ENCODE measurements at regions not wholly inside any gene's neighbourhood (a gene's known extent, or its start where the extent isn't known, plus 50 kb on each side); places are given as distances from the start of the nearest gene placed in this dataset.

DNA sequence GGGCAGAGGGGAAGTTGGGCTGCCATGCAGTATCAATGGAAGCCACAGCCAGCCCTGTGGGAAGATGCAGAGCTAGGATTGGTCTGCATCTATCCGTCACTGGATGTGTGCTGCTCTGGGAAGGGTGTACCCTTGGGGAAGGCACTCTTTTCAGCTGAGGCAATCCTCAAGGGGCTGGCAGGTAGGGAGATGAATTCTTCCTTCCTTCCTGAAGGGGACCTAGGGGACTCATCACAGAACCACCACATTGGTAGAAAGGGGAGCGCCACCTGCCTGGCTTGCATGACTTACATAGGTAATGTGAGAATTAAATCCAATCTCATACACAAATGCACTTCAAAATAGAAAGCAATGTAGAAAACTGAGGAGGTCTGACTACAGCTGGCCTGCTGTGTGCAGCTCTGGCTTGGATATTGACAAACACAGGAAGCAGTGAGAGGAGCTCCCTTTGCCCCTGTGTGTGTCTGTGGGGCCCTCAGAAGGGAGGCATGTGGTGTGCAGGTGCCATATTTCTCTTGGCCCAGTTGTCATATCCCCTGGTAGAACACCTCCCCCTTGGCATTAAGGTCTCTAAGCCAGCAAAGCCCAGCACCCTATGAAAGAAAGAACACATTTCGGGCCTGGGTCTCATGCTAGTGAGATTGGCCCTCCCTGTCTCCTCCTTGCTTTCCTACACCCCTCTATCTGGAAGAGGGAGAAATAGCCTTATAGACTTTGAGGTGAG, 260.3 kb upstream of the MOCS1 start:
- TF ChIP-seq, protein P1, sequence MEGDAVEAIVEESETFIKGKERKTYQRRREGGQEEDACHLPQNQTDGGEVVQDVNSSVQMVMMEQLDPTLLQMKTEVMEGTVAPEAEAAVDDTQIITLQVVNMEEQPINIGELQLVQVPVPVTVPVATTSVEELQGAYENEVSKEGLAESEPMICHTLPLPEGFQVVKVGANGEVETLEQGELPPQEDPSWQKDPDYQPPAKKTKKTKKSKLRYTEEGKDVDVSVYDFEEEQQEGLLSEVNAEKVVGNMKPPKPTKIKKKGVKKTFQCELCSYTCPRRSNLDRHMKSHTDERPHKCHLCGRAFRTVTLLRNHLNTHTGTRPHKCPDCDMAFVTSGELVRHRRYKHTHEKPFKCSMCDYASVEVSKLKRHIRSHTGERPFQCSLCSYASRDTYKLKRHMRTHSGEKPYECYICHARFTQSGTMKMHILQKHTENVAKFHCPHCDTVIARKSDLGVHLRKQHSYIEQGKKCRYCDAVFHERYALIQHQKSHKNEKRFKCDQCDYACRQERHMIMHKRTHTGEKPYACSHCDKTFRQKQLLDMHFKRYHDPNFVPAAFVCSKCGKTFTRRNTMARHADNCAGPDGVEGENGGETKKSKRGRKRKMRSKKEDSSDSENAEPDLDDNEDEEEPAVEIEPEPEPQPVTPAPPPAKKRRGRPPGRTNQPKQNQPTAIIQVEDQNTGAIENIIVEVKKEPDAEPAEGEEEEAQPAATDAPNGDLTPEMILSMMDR (IDR thresholded peaks at IDR 0.05; ENCODE audit: control extremely low read depth, extremely low read depth): no peak
- Histone ChIP-seq H3K9me3 (ENCODE audit: control insufficient read depth in 4 of 4, insufficient read depth in 3 of 4, low read length in 3 of 4) (no peaks in the 10 kb centered on the region), H3K4me3 (no peak overlapping the region), H3K27me3 (ENCODE audit: control insufficient read depth in 3 of 3, insufficient read depth in 3 of 3, low read length in 2 of 3) (no peaks in the 10 kb centered on the region), H3K27ac (ENCODE audit: low read depth in 1 of 2, low read length in 1 of 2) (no peak overlapping the region), H3K4me1 (ENCODE audit: control insufficient read depth in 5 of 5, insufficient read depth in 5 of 5, low read length in 5 of 5) (no peaks in the 10 kb centered on the region), H3K36me3 (ENCODE audit: control insufficient read depth in 4 of 4, insufficient read depth in 4 of 4, low read length in 4 of 4) (no peaks in the 10 kb centered on the region), H3K9ac (ENCODE audit: insufficient read depth in 1 of 2, low read length in 2 of 2) (no peak overlapping the region)
- ATAC-seq (ENCODE audit: insufficient read depth, low FRiP score) (no peak), DNase-seq (no peak)
- WGBS, 2 donors: 91 to 96% methylated on average over 3 of the region's 3 CpGs

DNA sequence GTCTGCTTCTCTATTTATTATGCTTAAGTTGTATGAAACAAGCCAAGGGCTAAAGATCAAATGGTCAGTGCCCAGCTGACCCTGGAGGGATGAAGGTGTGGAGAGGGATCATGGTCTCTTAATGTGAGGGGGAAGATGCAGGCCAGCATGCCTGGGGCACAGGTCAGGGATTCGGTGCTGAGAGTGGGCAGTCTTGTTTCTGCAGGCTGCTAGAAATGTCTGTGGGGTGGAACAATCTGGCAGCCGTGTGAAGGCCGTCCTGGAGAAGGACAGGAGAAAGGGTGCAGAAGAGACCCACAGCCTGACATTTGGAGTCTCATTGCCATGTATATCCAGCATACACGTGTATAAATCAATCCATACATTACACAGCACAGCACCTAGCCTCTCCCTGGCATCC, 258.3 kb upstream of the MOCS1 start:
- ATAC-seq (ENCODE audit: insufficient read depth, low FRiP score): no peak
- 77 to 82% methylated on average over 4 of the region's 4 CpGs for WGBS, 2 donors
- TF ChIP-seq, protein P1 (IDR thresholded peaks at IDR 0.05; ENCODE audit: control extremely low read depth, extremely low read depth): no peak

DNA sequence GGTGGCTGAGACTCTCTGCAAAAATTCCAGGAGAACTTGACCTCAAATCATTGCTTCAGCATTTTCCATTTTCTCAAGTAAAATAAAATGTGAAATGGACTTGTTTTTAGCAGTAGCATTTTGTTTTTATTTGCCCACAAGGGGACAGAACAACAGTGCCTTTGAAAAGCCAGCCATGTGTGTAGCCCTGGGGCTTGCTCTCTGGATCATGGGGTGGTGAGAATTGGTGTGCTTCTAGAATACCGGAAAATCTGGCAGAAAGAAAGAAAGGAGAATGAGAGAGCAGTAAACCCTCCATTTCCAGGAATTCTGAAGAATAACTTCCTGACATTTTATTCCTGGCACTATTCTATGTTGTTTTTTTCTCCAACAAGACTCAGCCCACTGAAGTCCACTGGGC, 254.7 kb upstream of the MOCS1 start:
- 58 to 77% methylated on average over 1 of the region's 1 CpG for WGBS, 2 donors
- Histone ChIP-seq H3K27ac (ENCODE audit: low read depth in 1 of 2, low read length in 1 of 2) (no peak overlapping the region), H3K9me3 (ENCODE audit: control insufficient read depth in 4 of 4, insufficient read depth in 3 of 4, low read length in 3 of 4) (peaks cover 0 to 3% (median 3%) of the 10 kb centered on the region in 4 donors), H3K9ac (ENCODE audit: insufficient read depth in 1 of 2, low read length in 2 of 2) (no peak overlapping the region), H3K27me3 (ENCODE audit: control insufficient read depth in 3 of 3, insufficient read depth in 3 of 3, low read length in 2 of 3) (no peaks in the 10 kb centered on the region), H3K36me3 (ENCODE audit: control insufficient read depth in 4 of 4, insufficient read depth in 4 of 4, low read length in 4 of 4) (no peaks in the 10 kb centered on the region), H3K4me3 (no peak overlapping the region), H3K4me1 (ENCODE audit: control insufficient read depth in 5 of 5, insufficient read depth in 5 of 5, low read length in 5 of 5) (no peaks in the 10 kb centered on the region)
- TF ChIP-seq, protein P1 (IDR thresholded peaks at IDR 0.05; ENCODE audit: control extremely low read depth, extremely low read depth): no peak
- no peak for DNase-seq
- ATAC-seq (ENCODE audit: insufficient read depth, low FRiP score): no peak

More for the DNA sequence above, 258.3 kb upstream of the MOCS1 start:
- Histone ChIP-seq H3K9me3 (ENCODE audit: control insufficient read depth in 4 of 4, insufficient read depth in 3 of 4, low read length in 3 of 4) (no peaks in the 10 kb centered on the region), H3K27ac (ENCODE audit: low read depth in 1 of 2, low read length in 1 of 2) (no peak overlapping the region), H3K9ac (ENCODE audit: insufficient read depth in 1 of 2, low read length in 2 of 2) (no peak overlapping the region), H3K27me3 (ENCODE audit: control insufficient read depth in 3 of 3, insufficient read depth in 3 of 3, low read length in 2 of 3) (no peaks in the 10 kb centered on the region), H3K4me1 (ENCODE audit: control insufficient read depth in 5 of 5, insufficient read depth in 5 of 5, low read length in 5 of 5) (no peaks in the 10 kb centered on the region), H3K36me3 (ENCODE audit: control insufficient read depth in 4 of 4, insufficient read depth in 4 of 4, low read length in 4 of 4) (no peaks in the 10 kb centered on the region), H3K4me3 (no peak overlapping the region)
- DNase-seq: no peak
